ENCODE measurements at regions not wholly inside any gene's neighbourhood (a gene's known extent, or its start where the extent isn't known, plus 50 kb on each side); places are given as distances from the start of the nearest gene placed in this dataset.
A peak's percentile ranks its signal among the peaks of the same experiment; 100 is the strongest.

DNA sequence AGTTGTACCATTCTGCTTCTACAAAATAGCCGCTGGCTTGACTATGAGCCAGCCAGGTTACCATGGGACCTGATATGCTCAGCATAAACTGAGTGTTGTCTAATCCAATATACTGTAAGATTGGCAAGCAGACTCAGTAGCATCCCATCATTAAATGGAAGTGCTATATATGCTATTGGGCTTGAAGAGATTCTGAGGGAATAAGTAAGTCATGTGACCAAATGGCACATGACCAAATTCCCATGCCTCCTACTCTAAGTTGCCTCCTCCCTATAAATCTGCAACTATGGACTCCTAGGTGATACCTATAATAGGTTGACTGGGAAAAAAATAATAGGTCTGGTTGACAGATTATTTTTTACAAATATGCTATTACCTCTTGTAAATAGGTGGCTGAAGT, 698.6 kb downstream of the BRINP3 start:
- Histone ChIP-seq H2BK120ac (ENCODE audit: low read depth, low read length) (no peak overlapping the region), H3K36me3 (ENCODE audit: control insufficient read depth, insufficient read depth, low read length) (no peaks in the 10 kb centered on the region), H3K27me3 (ENCODE audit: insufficient read depth, low read length, poor library complexity) (no peaks in the 10 kb centered on the region), H3K18ac (ENCODE audit: low read length) (no peak overlapping the region), H2BK5ac (ENCODE audit: low read length) (no peak overlapping the region), H3K4me3 (ENCODE audit: low read length) (no peak overlapping the region), H3K4ac (ENCODE audit: low read depth, low read length) (no peak overlapping the region), H3K27ac (ENCODE audit: low read depth, low read length) (no peak overlapping the region), H4K5ac (ENCODE audit: low read length) (no peak overlapping the region), H3K79me1 (ENCODE audit: low read length) (no peaks in the 10 kb centered on the region), H2BK15ac (replicated peaks; ENCODE audit: low read depth) (no peak overlapping the region), H3K9ac (ENCODE audit: low read length) (no peak overlapping the region), H4K8ac (ENCODE audit: low read depth, low read length) (no peak overlapping the region), H3K79me2 (ENCODE audit: control insufficient read depth, insufficient read depth, low read length) (no peaks in the 10 kb centered on the region), H2AK5ac (ENCODE audit: low read length) (no peak overlapping the region), H3K56ac (ENCODE audit: low read length) (no peak overlapping the region), H3K23ac (ENCODE audit: low read length) (no peak overlapping the region), H3K4me1 (ENCODE audit: control insufficient read depth, low read depth, low read length) (no peaks in the 10 kb centered on the region), H3K4me2 (ENCODE audit: low read length) (no peak overlapping the region)
- no CpG with 5 or more reads among the region's 1 CpG for WGBS (ENCODE audit: extremely low coverage, insufficient coverage, low lambda C conversion rate)
- no peak for DNase-seq

DNA sequence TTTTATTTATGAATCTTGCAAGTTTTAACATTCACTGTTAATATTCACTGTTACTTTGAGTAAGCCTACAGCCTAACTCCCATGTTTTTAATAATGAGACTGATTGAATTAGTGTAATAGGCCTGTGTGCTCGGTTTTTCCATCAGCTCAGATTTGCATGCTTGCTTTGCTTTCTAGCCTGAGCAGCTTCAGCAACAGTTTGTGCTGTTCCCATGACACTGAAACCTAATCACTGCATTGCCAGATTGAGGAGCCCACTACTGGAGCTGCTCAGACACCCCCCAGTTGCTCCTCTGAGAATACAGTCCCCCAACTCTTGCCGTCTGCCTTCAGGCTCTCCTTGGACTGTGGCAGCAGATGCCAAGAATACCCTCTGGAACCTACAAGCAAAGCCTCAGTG, 695.4 kb downstream of the BRINP3 start:
- DNase-seq, result no peak
- Histone ChIP-seq H3K4ac (ENCODE audit: low read depth, low read length) (no peak overlapping the region), H2BK120ac (ENCODE audit: low read depth, low read length) (no peak overlapping the region), H3K4me2 (ENCODE audit: low read length) (no peak overlapping the region), H3K79me2 (ENCODE audit: control insufficient read depth, insufficient read depth, low read length) (no peaks in the 10 kb centered on the region), H3K23ac (ENCODE audit: low read length) (no peak overlapping the region), H4K8ac (ENCODE audit: low read depth, low read length) (no peak overlapping the region), H2BK5ac (ENCODE audit: low read length) (no peak overlapping the region), H3K18ac (ENCODE audit: low read length) (no peak overlapping the region), H4K5ac (ENCODE audit: low read length) (no peak overlapping the region), H2AK5ac (ENCODE audit: low read length) (no peak overlapping the region), H3K27ac (ENCODE audit: low read depth, low read length) (no peak overlapping the region), H3K9ac (ENCODE audit: low read length) (no peak overlapping the region), H3K36me3 (ENCODE audit: control insufficient read depth, insufficient read depth, low read length) (no peaks in the 10 kb centered on the region), H3K4me1 (ENCODE audit: control insufficient read depth, low read depth, low read length) (no peaks in the 10 kb centered on the region), H3K4me3 (ENCODE audit: low read length) (no peak overlapping the region), H3K27me3 (ENCODE audit: insufficient read depth, low read length, poor library complexity) (no peaks in the 10 kb centered on the region), H3K79me1 (ENCODE audit: low read length) (no peaks in the 10 kb centered on the region), H3K56ac (ENCODE audit: low read length) (no peak overlapping the region), H2BK15ac (replicated peaks; ENCODE audit: low read depth) (no peak overlapping the region)
- WGBS (ENCODE audit: extremely low coverage, insufficient coverage, low lambda C conversion rate), result no CpG with 5 or more reads among the region's 2 CpGs

DNA sequence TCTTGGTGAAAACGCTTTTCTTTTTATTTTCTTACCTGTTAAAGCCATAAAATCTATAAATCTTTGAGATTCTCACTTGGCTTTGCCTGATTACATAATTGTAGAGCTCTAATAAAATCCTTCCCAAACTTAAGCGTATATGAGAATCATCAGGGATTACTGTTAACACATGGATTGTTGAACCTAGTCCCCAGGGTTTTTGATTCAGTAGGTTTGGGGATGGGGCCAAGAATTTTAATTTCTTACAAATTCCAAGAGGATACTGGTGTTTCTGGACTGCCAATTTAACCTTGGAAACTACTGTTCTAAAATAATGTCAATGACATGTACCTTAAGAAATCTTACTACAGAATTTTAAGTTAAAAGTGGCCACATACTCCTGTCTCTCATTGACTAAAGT, 694.2 kb downstream of the BRINP3 start:
- Histone ChIP-seq H3K56ac (ENCODE audit: low read length) (no peak overlapping the region), H2AK5ac (ENCODE audit: low read length) (no peak overlapping the region)

DNA sequence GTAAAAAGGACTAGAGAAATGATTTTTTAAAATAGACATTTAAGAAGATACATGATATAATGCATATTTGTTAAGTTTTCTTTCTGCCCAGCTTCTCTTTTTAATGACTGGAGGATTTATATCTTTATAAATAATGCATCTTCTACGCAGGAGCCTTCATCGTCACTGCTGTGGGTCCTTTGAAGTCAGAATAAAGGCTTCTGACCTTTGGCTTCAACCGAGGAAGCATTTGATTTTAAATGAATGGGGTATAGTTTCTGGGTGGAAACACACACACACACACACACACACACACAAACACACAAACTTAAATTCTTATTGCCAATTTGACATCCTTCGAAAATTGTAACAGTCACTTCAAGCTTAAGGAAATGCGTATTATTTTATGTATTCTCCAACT, 690.9 kb downstream of the BRINP3 start:
- H3K23ac ChIP-seq (ENCODE audit: low read length), result no peak overlapping the region
- no peak overlapping the region for H3K18ac ChIP-seq (ENCODE audit: low read length)
- no peak overlapping the region for H2BK5ac ChIP-seq (ENCODE audit: low read length)
- H3K27ac ChIP-seq (ENCODE audit: low read depth, low read length), result no peak overlapping the region
- DNase-seq, result no peak
- H3K4me1 ChIP-seq (ENCODE audit: control insufficient read depth, low read depth, low read length), result no peaks in the 10 kb centered on the region
- H4K8ac ChIP-seq (ENCODE audit: low read depth, low read length), result no peak overlapping the region
- no CpG with 5 or more reads among the region's 5 CpGs for WGBS (ENCODE audit: extremely low coverage, insufficient coverage, low lambda C conversion rate)
- no peak overlapping the region for H3K4ac ChIP-seq (ENCODE audit: low read depth, low read length)
- H3K79me2 ChIP-seq (ENCODE audit: control insufficient read depth, insufficient read depth, low read length), result no peaks in the 10 kb centered on the region
- H2AK5ac ChIP-seq (ENCODE audit: low read length), result no peak overlapping the region
- H3K4me2 ChIP-seq (ENCODE audit: low read length), result no peak overlapping the region
- no peaks in the 10 kb centered on the region for H3K36me3 ChIP-seq (ENCODE audit: control insufficient read depth, insufficient read depth, low read length)
- H3K79me1 ChIP-seq (ENCODE audit: low read length), result no peaks in the 10 kb centered on the region
- no peak overlapping the region for H2BK15ac ChIP-seq (replicated peaks; ENCODE audit: low read depth)
- H4K5ac ChIP-seq (ENCODE audit: low read length), result no peak overlapping the region
- no peak overlapping the region for H3K9ac ChIP-seq (ENCODE audit: low read length)
- no peak overlapping the region for H2BK120ac ChIP-seq (ENCODE audit: low read depth, low read length)
- H3K4me3 ChIP-seq (ENCODE audit: low read length), result no peak overlapping the region
- no peak overlapping the region for H3K56ac ChIP-seq (ENCODE audit: low read length)
- no peaks in the 10 kb centered on the region for H3K27me3 ChIP-seq (ENCODE audit: insufficient read depth, low read length, poor library complexity)

More for the DNA sequence above, 694.2 kb downstream of the BRINP3 start:
- no peak for DNase-seq
- Histone ChIP-seq H2BK15ac (replicated peaks; ENCODE audit: low read depth) (no peak overlapping the region), H4K8ac (ENCODE audit: low read depth, low read length) (no peak overlapping the region), H2BK120ac (ENCODE audit: low read depth, low read length) (no peak overlapping the region), H3K79me1 (ENCODE audit: low read length) (no peaks in the 10 kb centered on the region), H3K27me3 (ENCODE audit: insufficient read depth, low read length, poor library complexity) (no peaks in the 10 kb centered on the region), H2BK5ac (ENCODE audit: low read length) (no peak overlapping the region), H4K5ac (ENCODE audit: low read length) (no peak overlapping the region), H3K79me2 (ENCODE audit: control insufficient read depth, insufficient read depth, low read length) (no peaks in the 10 kb centered on the region), H3K36me3 (ENCODE audit: control insufficient read depth, insufficient read depth, low read length) (no peaks in the 10 kb centered on the region), H3K4ac (ENCODE audit: low read depth, low read length) (no peak overlapping the region), H3K4me2 (ENCODE audit: low read length) (no peak overlapping the region), H3K4me3 (ENCODE audit: low read length) (no peak overlapping the region), H3K9ac (ENCODE audit: low read length) (no peak overlapping the region), H3K23ac (ENCODE audit: low read length) (no peak overlapping the region), H3K18ac (ENCODE audit: low read length) (no peak overlapping the region), H3K4me1 (ENCODE audit: control insufficient read depth, low read depth, low read length) (no peaks in the 10 kb centered on the region), H3K27ac (ENCODE audit: low read depth, low read length) (no peak overlapping the region)
- no CpG with 5 or more reads among the region's 2 CpGs for WGBS (ENCODE audit: extremely low coverage, insufficient coverage, low lambda C conversion rate)

DNA sequence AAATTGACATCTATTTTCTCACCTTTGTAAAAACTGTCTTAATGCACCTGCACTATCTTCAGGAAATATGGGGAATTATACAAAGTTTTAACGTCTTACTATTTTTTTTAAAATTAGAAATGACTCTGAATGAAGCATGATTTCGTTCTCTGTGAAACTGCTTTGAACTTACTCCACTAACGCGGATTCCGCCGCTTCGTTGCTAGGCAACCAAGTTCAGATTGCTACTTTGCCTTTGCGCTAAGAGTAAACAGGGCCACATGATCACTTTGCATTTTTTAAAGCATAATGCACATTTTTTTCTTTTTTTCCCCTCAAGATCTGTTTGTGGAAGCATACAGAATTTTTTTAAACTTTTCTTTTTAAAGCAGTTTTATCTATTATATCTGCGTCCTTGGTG, 690.5 kb downstream of the BRINP3 start:
- Histone ChIP-seq H3K4me1 (ENCODE audit: control insufficient read depth, low read depth, low read length) (no peaks in the 10 kb centered on the region), H3K56ac (ENCODE audit: low read length) (no peak overlapping the region), H4K5ac (ENCODE audit: low read length) (no peak overlapping the region), H3K4me3 (ENCODE audit: low read length) (no peak overlapping the region), H3K27me3 (ENCODE audit: insufficient read depth, low read length, poor library complexity) (no peaks in the 10 kb centered on the region), H3K36me3 (ENCODE audit: control insufficient read depth, insufficient read depth, low read length) (no peaks in the 10 kb centered on the region), H3K23ac (ENCODE audit: low read length) (no peak overlapping the region), H3K4ac (ENCODE audit: low read depth, low read length) (no peak overlapping the region), H3K18ac (ENCODE audit: low read length) (no peak overlapping the region), H3K9ac (ENCODE audit: low read length) (no peak overlapping the region), H3K79me1 (ENCODE audit: low read length) (no peaks in the 10 kb centered on the region), H2BK5ac (ENCODE audit: low read length) (no peak overlapping the region), H2BK15ac (replicated peaks; ENCODE audit: low read depth) (no peak overlapping the region), H4K8ac (ENCODE audit: low read depth, low read length) (no peak overlapping the region), H2AK5ac (ENCODE audit: low read length) (no peak overlapping the region), H2BK120ac (ENCODE audit: low read depth, low read length) (no peak overlapping the region), H3K79me2 (ENCODE audit: control insufficient read depth, insufficient read depth, low read length) (no peaks in the 10 kb centered on the region), H3K27ac (ENCODE audit: low read depth, low read length) (no peak overlapping the region), H3K4me2 (ENCODE audit: low read length) (no peak overlapping the region)
- WGBS (ENCODE audit: extremely low coverage, insufficient coverage, low lambda C conversion rate), result no CpG with 5 or more reads among the region's 9 CpGs
- DNase-seq, result peak; percentile 43

DNA sequence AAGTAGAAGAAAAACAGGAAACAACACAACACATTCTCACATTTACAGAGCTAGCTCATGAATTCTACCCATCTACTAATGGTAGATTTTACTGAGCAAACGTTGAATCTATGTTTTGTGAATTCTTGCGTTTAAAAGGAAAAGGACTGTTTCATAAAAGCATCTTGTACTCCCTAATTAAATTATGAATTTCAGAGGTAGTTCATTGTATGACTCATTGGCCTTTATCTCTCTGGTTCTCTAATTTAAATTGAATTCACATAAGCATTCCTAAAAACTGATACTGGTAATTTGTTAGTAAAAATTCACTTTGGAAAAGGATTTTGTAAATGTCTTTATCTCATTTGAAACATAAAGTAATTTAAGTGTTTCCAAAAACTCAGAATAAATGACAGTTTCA, 687.3 kb downstream of the BRINP3 start:
- H3K27ac ChIP-seq (ENCODE audit: low read depth, low read length), result no peak overlapping the region
- no peak overlapping the region for H2BK5ac ChIP-seq (ENCODE audit: low read length)
- WGBS (ENCODE audit: extremely low coverage, insufficient coverage, low lambda C conversion rate), result no CpG with 5 or more reads among the region's 2 CpGs
- H3K79me2 ChIP-seq (ENCODE audit: control insufficient read depth, insufficient read depth, low read length), result no peaks in the 10 kb centered on the region
- no peak overlapping the region for H3K23ac ChIP-seq (ENCODE audit: low read length)
- H2AK5ac ChIP-seq (ENCODE audit: low read length), result no peak overlapping the region
- no peaks in the 10 kb centered on the region for H3K36me3 ChIP-seq (ENCODE audit: control insufficient read depth, insufficient read depth, low read length)
- no peak overlapping the region for H2BK120ac ChIP-seq (ENCODE audit: low read depth, low read length)
- H3K27me3 ChIP-seq (ENCODE audit: insufficient read depth, low read length, poor library complexity), result no peaks in the 10 kb centered on the region
- H3K56ac ChIP-seq (ENCODE audit: low read length), result no peak overlapping the region
- H3K4ac ChIP-seq (ENCODE audit: low read depth, low read length), result no peak overlapping the region
- no peak for DNase-seq
- no peak overlapping the region for H4K8ac ChIP-seq (ENCODE audit: low read depth, low read length)
- H3K18ac ChIP-seq (ENCODE audit: low read length), result no peak overlapping the region
- no peak overlapping the region for H3K4me2 ChIP-seq (ENCODE audit: low read length)
- no peak overlapping the region for H3K9ac ChIP-seq (ENCODE audit: low read length)
- H3K79me1 ChIP-seq (ENCODE audit: low read length), result no peaks in the 10 kb centered on the region
- H3K4me3 ChIP-seq (ENCODE audit: low read length), result no peak overlapping the region
- no peaks in the 10 kb centered on the region for H3K4me1 ChIP-seq (ENCODE audit: control insufficient read depth, low read depth, low read length)
- H4K5ac ChIP-seq (ENCODE audit: low read length), result no peak overlapping the region
- H2BK15ac ChIP-seq (replicated peaks; ENCODE audit: low read depth), result no peak overlapping the region
